ENCODE measurements at regions not wholly inside any gene's neighbourhood (a gene's known extent, or its start where the extent isn't known, plus 50 kb on each side); places are given as distances from the start of the nearest gene placed in this dataset.

- Histone ChIP-seq H3K56ac (ENCODE audit: extremely low read depth, insufficient read depth, low read length) (peak overlapping the region; percentile 39; the same call in 1 of the 2 replicates), H3K79me1 (ENCODE audit: low read depth in 1 of 2, low read length in 2 of 2) (no peaks in the 10 kb centered on the region), H2BK15ac (ENCODE audit: low read depth, low read length) (peak overlapping the region; percentile 47; the same call in 1 of the 3 replicates), H3K14ac (replicated peaks; ENCODE audit: low read depth, low read length) (peak overlapping the region; percentile 77; the same call in 1 of the 2 replicates), H3K4ac (ENCODE audit: low read depth, low read length) (peak overlapping the region; percentile 51), H3K4me1 (ENCODE audit: control insufficient read depth, insufficient read depth, low read length) (peaks cover 9% of the 10 kb centered on the region), H2AK5ac (ENCODE audit: low read depth, low read length) (peak overlapping the region; percentile 84; the same call in 1 of the 2 replicates), H3K9me3 (ENCODE audit: control insufficient read depth, insufficient read depth, low read length) (no peaks in the 10 kb centered on the region), H3K27me3 (ENCODE audit: control insufficient read depth, insufficient read depth, low read length) (no peaks in the 10 kb centered on the region), H4K5ac (ENCODE audit: low read depth, low read length) (peak overlapping the region; percentile 27; the same call in 1 of the 2 replicates), H3K18ac (ENCODE audit: low read depth, low read length) (no peak overlapping the region), H4K91ac (ENCODE audit: insufficient read depth, low read depth, low read length) (peak overlapping the region; percentile 77), H3K4me2 (ENCODE audit: low read depth, low read length) (no peak overlapping the region), H3K9me1 (ENCODE audit: insufficient read depth, low read length) (peaks cover 14% of the 10 kb centered on the region), H3K27ac (ENCODE audit: insufficient read depth, low read length) (no peak overlapping the region), H4K20me1 (ENCODE audit: insufficient read depth, low read length) (no peaks in the 10 kb centered on the region), H2BK20ac (ENCODE audit: low read depth, low read length) (peak overlapping the region; percentile 93), H2AK9ac (replicated peaks; ENCODE audit: low read depth, low read length, poor library complexity) (peak overlapping the region; percentile 29), H2BK5ac (ENCODE audit: low read depth, low read length, poor library complexity, severe bottlenecking) (peak overlapping the region; percentile 54), H2BK120ac (ENCODE audit: low read depth, low read length) (peak overlapping the region; percentile 68), H4K8ac (ENCODE audit: low read depth in 2 of 2, low read length in 2 of 2) (peak overlapping the region in 1 of 2 experiments; percentile 82; a peak in 2 of 4 replicates), H3K4me3 (ENCODE audit: insufficient read depth, low read depth, low read length) (no peak overlapping the region), H3K9ac (ENCODE audit: low read depth, low read length) (no peak overlapping the region), H2AFZ (replicated peaks; ENCODE audit: low read length, poor library complexity) (peak overlapping the region; percentile 90), H3K36me3 (ENCODE audit: control insufficient read depth, insufficient read depth, low read length) (no peaks in the 10 kb centered on the region), H3K23ac (ENCODE audit: low read depth, low read length) (peak overlapping the region; percentile 1; the same call in 1 of the 2 replicates)
- POLR2A ChIA-PET (ENCODE audit: unreplicated experiment) = no interaction called here
- in situ Hi-C loops (cut with MboI; ENCODE audit: low sequenced_read_pairs) = loop anchor here (5.0 to 25.0 kb wide), 3 partner anchors 140 to 640 kb away; no protein-coding TSS in a partner anchor
- no TSS peak for BruUV-seq (replicated peaks)
- no CpG with 5 or more reads among the region's 16 CpGs for WGBS, 2 experiments (ENCODE audit: extremely low coverage in 2 of 2, insufficient read length in 1 of 2)
- DNase-seq (peak; percentile 68), ATAC-seq (ENCODE audit: low read depth) (peak; percentile 71)
- intact Hi-C loops (cut with micrococcal nuclease) = loop anchor here (1.0 to 10.0 kb wide), 5 partner anchors 70 to 631 kb away; partner anchors contain the start of genes MAMDC2 and SMC5
- TF ChIP-seq USF2 (IDR thresholded peaks at IDR 0.05; ENCODE audit: low read depth, low read length) (peak; percentile 72), MXI1 (IDR thresholded peaks at IDR 0.05; ENCODE audit: borderline replicate concordance, low read depth, low read length) (peak; percentile 50; the same call in 1 of the 2 replicates), MAFK (IDR thresholded peaks at IDR 0.05; ENCODE audit: low read depth, low read length) (no peak), RAD21 (IDR thresholded peaks at IDR 0.05; ENCODE audit: low read length) (peak; percentile 88), CEBPB (IDR thresholded peaks at IDR 0.05; ENCODE audit: low read depth, low read length) (no peak), RCOR1 (IDR thresholded peaks at IDR 0.05; ENCODE audit: insufficient replicate concordance, low read length) (no peak), CHD1 (IDR thresholded peaks at IDR 0.05; ENCODE audit: low read depth, low read length) (no peak), FOS (IDR thresholded peaks at IDR 0.05; ENCODE audit: low read depth, low read length) (no peak), CTCF (conservative IDR thresholded peaks at IDR 0.05; ENCODE audit: low read depth, low read length) (peak; percentile 90), BHLHE40 (IDR thresholded peaks at IDR 0.05; ENCODE audit: low read depth, low read length) (peak; percentile 7; the same call in 1 of the 2 replicates), SMC3 (IDR thresholded peaks at IDR 0.05; ENCODE audit: low read depth, low read length) (peak; percentile 82), POLR2A (IDR thresholded peaks at IDR 0.05; ENCODE audit: low read depth, low read length) (peak; percentile 37; the same call in 1 of the 2 replicates)
- TF ChIP-seq, protein P1, sequence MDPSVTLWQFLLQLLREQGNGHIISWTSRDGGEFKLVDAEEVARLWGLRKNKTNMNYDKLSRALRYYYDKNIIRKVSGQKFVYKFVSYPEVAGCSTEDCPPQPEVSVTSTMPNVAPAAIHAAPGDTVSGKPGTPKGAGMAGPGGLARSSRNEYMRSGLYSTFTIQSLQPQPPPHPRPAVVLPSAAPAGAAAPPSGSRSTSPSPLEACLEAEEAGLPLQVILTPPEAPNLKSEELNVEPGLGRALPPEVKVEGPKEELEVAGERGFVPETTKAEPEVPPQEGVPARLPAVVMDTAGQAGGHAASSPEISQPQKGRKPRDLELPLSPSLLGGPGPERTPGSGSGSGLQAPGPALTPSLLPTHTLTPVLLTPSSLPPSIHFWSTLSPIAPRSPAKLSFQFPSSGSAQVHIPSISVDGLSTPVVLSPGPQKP (IDR thresholded peaks at IDR 0.05; ENCODE audit: borderline replicate concordance, low read depth, low read length) = no peak
- CTCF ChIA-PET = interaction anchor here (0.6 to 7.6 kb wide), 7 partner anchors 10 to 291 kb away, joined by 3 to 121 read pairs (median 4); no protein-coding TSS in a partner anchor
- dilution Hi-C loops (cut with HindIII; ENCODE audit: low sequenced_read_pairs, unreplicated experiment) = no loop called here
Observed at GRCh38 chr9:69971643-69972449, 71.8 kb upstream of the MAMDC2 start.
